ENCODE measurements at regions not wholly inside any gene's neighbourhood (a gene's known extent, or its start where the extent isn't known, plus 50 kb on each side); places are given as distances from the start of the nearest gene placed in this dataset.

GRCh38 chr15:29919380-29919881 lies 97.2 kb upstream of the TJP1 start:
- no peak for DNase-seq (ENCODE audit: extremely low read depth, low read depth, low spot score)

GRCh38 chr15:29917600-29918597 lies 95.6 kb upstream of the TJP1 start:
- no peak for DNase-seq (ENCODE audit: extremely low read depth, low read depth, low spot score)

- DNase-seq (ENCODE audit: extremely low read depth, low read depth, low spot score) = no peak
These were observed 92.3 kb upstream of the TJP1 start for GRCh38 chr15:29914511-29914926.

GRCh38 chr15:29913528-29914135 lies 91.4 kb upstream of the TJP1 start:
- no peak for DNase-seq (ENCODE audit: extremely low read depth, low read depth, low spot score)

- DNase-seq (ENCODE audit: extremely low read depth, low read depth, low spot score) = no peak
These were observed 89.4 kb upstream of the TJP1 start for GRCh38 chr15:29911705-29912104.

- no peak for DNase-seq (ENCODE audit: extremely low read depth, low read depth, low spot score)
These were observed 87.8 kb upstream of the TJP1 start for GRCh38 chr15:29910068-29910467.

GRCh38 chr15:29904757-29905417 lies 82.6 kb upstream of the TJP1 start:
- DNase-seq (ENCODE audit: extremely low read depth, low read depth, low spot score) = no peak

- DNase-seq (ENCODE audit: extremely low read depth, low read depth, low spot score) = no peak
These were observed 81.7 kb upstream of the TJP1 start for GRCh38 chr15:29903785-29904464.

- no peak for DNase-seq (ENCODE audit: extremely low read depth, low read depth, low spot score)
These were observed 80.8 kb upstream of the TJP1 start for GRCh38 chr15:29903028-29903427.

GRCh38 chr15:29900237-29901189 lies 78.2 kb upstream of the TJP1 start:
- no peak for DNase-seq (ENCODE audit: extremely low read depth, low read depth, low spot score)

- DNase-seq (ENCODE audit: extremely low read depth, low read depth, low spot score) = no peak
These were observed 73.8 kb upstream of the TJP1 start for GRCh38 chr15:29896062-29896461.

GRCh38 chr15:29891096-29891457 lies 68.8 kb upstream of the TJP1 start:
- no peak for DNase-seq (ENCODE audit: extremely low read depth, low read depth, low spot score)

- DNase-seq (ENCODE audit: extremely low read depth, low read depth, low spot score) = no peak
These were observed 68.2 kb upstream of the TJP1 start for GRCh38 chr15:29890336-29891095.

GRCh38 chr15:29889542-29890329 lies 67.5 kb upstream of the TJP1 start:
- no peak for DNase-seq (ENCODE audit: extremely low read depth, low read depth, low spot score)

GRCh38 chr15:29888646-29889045 lies 66.4 kb upstream of the TJP1 start:
- DNase-seq (ENCODE audit: extremely low read depth, low read depth, low spot score) = no peak

- DNase-seq (ENCODE audit: extremely low read depth, low read depth, low spot score) = no peak
These were observed 65.5 kb upstream of the TJP1 start for GRCh38 chr15:29887721-29888120.

GRCh38 chr15:29885183-29885582 lies 62.9 kb upstream of the TJP1 start:
- DNase-seq (ENCODE audit: extremely low read depth, low read depth, low spot score) = no peak

GRCh38 chr15:29883126-29883525 lies 60.9 kb upstream of the TJP1 start:
- DNase-seq (ENCODE audit: extremely low read depth, low read depth, low spot score) = no peak

Measured in glomerular endothelial cell (primary cell).